SH-SY5Y (cell line): ENCODE measurements at regions not wholly inside any gene's neighbourhood (a gene's known extent, or its start where the extent isn't known, plus 50 kb on each side); places are given as distances from the start of the nearest gene placed in this dataset.

Source experiments
- GATA2 ChIP-seq: IDR thresholded peaks from 2 replicates; pipeline ENCODE4 v1.6.1; 2011; ENCODE audit warnings: mild to moderate bottlenecking, low read depth, low read length
- GATA3 ChIP-seq: IDR thresholded peaks from 2 replicates; pipeline ENCODE4 v1.6.1; 2011; ENCODE audit warnings: low read depth, mild to moderate bottlenecking, low read length, moderate library complexity

DNA sequence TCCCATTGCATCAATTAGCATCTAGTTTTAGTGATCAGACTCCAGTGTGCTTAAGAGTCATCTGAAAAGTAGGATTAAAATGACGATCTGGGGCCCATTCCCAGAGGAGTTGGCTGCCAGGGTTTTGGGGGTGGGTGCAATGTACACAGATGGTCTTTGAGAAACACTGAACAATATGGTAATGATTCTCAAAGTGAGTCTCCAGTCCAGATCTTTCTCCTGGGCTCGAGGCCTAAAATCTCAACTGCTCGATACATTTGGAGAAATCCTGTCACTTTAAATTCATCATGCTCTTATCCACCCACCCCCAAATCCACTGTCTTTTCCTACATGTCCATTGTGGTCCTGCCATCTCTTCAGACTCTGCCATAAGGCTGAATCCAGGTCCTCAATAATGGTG lies 80.7 kb upstream of the MYLIP start:
- no peak for TF ChIP-seq GATA2
- TF ChIP-seq GATA3: no peak

- no peak for TF ChIP-seq GATA3
- no peak for TF ChIP-seq GATA2
These were observed 81.4 kb upstream of the MYLIP start for GRCh38 chr6:16047435-16047990.

- TF ChIP-seq GATA2 (no peak), GATA3 (no peak)
These were observed 83.6 kb upstream of the MYLIP start for GRCh38 chr6:16045238-16045637.

- TF ChIP-seq GATA2 (no peak), GATA3 (no peak)
These were observed 84.7 kb upstream of the MYLIP start for GRCh38 chr6:16044211-16044643.

DNA sequence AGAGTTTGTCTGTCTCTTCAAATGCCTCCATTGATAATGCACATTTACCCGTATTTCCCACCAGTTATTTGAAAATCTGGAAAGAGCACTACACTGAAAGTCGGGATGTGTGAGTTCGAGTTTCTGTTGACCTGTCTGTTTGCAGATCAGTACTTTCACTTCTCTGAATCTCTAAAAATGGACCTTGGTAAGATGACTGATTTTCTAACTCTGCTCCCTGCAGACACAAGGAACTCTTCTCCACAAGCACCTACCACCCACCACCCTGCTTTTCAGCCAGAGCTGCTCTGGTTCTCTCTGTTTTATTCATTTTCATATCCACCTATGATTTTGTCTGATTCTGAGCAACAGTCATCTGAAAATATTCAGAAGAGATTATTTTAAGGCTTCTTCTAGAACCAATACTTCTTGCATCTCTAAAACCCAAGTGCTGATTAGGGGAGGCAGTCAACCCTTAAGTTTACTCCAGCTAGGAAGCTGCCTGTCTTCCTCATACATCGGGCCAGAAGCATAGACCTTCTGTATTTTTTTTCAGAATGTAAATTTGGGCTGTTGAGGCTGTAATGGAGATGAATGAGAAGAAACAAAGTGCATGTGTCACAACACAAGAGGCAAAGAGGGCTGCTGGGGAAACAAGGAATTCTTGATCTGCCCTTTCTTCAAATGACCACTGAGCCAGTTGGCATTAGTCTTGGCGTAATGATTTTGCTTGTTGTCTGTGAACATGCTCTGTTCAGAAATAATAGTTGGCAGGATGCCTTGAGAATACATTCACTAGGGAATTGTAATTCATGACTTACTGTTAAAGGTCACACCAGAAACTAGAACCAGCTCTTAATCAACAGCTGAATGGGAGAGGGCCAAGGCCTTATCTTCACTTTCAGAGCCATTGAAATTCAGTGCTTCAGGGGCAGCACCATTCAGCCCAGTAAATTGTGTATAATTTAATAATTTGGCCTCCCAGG lies 85.4 kb upstream of the MYLIP start:
- TF ChIP-seq GATA2: no peak
- TF ChIP-seq GATA3: no peak

GRCh38 chr6:16042751-16043150 lies 86.1 kb upstream of the MYLIP start:
- TF ChIP-seq GATA2: no peak
- TF ChIP-seq GATA3: no peak

- TF ChIP-seq GATA3: no peak
- no peak for TF ChIP-seq GATA2
These were observed 87.6 kb upstream of the MYLIP start for GRCh38 chr6:16041327-16041726.

GRCh38 chr6:16040628-16040974 lies 88.3 kb upstream of the MYLIP start:
- TF ChIP-seq GATA2 (no peak), GATA3 (no peak)

DNA sequence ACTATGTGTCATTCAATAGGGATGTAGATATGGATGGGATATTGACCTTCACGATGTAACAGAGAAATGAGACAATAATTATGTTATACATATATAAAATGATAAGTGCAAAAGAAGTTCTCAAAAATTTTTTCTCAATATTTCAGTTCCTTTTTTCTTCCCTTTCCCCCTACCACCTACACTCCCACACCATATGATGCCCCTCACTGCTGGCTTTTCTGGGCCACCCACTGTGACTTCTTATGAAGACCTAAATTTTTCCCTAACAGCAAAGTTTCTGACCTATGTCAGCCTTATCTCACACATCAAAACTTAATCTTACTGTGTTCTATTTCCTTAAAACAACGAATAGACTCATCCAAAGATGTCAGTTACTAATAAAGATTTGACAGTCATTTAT lies 89.9 kb upstream of the MYLIP start:
- TF ChIP-seq GATA3 (no peak), GATA2 (no peak)

GRCh38 chr6:16035488-16036080 lies 93.3 kb upstream of the MYLIP start:
- no peak for TF ChIP-seq GATA2
- TF ChIP-seq GATA3: no peak

- TF ChIP-seq GATA2 (no peak), GATA3 (no peak)
These were observed 95.7 kb upstream of the MYLIP start for GRCh38 chr6:16033214-16033613.

DNA sequence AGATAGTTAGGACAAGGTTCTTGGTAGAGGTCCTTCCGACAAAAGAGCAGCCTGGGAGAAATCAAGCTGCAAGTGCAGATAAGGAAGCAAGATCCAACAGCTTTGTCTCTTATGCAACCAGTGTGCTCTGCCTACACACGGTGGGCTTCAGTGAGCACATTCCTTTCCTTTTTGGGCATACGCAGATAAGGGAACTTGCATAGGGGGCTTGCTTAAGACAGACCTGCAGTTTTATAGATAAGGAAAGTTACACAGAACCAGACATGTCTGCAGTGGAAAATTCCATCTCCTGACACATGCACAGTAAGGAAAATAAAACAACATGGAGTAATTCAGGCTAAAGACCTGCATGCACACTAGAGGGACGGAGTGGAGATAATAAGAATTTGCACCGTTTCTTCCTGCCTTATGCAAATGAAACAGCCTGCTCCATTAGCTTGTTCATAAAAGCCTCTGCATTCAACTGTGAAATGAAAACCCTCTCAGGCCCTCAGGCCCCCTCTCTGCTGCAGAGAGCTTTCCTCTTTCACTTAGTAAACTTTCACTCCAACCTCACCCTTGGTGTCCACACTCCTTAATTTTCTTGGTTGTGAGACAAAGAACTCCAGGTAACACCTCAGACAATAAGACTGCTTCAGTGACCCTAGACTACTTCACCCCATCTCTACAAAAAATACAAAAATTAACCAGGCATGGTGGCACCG lies 97.5 kb upstream of the MYLIP start:
- TF ChIP-seq GATA2: no peak
- TF ChIP-seq GATA3: no peak

DNA sequence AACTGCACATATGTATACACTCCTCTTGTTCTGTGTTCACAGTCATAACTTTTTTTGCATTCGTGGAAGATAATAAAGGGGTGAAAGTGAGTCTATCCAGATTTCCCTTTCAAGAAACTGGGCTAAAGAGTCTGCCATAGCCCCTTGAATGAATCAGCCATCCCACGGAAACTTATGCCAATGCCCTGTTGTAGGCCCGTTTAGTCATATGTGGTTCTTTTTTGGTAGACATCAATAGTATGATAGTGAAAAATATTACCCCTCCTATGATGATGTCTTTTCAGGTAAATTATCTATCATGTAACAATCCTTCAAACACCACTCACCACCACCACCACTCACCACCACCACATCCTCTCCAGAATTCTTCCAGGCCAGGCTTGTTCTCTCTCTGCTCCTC lies 99.9 kb upstream of the MYLIP start:
- no peak for TF ChIP-seq GATA3
- TF ChIP-seq GATA2: no peak

DNA sequence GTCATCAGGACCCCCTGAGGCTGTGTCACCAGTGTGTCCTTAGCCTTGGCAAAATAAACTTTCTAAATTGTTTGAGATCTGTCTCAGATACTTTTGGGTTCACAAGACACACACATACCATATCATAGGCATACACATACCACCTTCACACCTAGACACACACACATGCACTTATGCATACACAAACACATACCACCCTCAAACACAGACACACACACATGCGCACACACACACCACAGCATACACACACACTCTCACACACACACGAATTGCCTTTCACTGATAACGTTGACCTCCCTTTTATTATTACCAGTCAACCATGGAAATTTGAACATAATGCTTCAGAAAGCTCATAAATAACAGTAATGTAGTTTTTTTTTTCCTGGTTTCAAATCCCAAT lies 108.6 kb upstream of the MYLIP start:
- no peak for TF ChIP-seq GATA3
- no peak for TF ChIP-seq GATA2
